ENCODE measurements at regions not wholly inside any gene's neighbourhood (a gene's known extent, or its start where the extent isn't known, plus 50 kb on each side); places are given as distances from the start of the nearest gene placed in this dataset.
"Not testable (repeated sequence)": the region's sequence is repeated elsewhere in the genome, so short reads cannot be mapped to it uniquely, and the experiment has no call there.

- no peak for DNase-seq
Measured at GRCh38 chr3:86793786-86794185, 197.2 kb downstream of the VGLL3 start.

- no peak for DNase-seq
Measured at GRCh38 chr3:86792316-86792715, 198.6 kb downstream of the VGLL3 start.

GRCh38 chr3:86790884-86791549, 199.9 kb downstream of the VGLL3 start:
- DNase-seq: no peak

GRCh38 chr3:86788371-86788770, 202.6 kb downstream of the VGLL3 start:
- no peak for DNase-seq

- no peak for DNase-seq
Measured at GRCh38 chr3:86787091-86787490, 203.9 kb downstream of the VGLL3 start.

- no peak for DNase-seq
Measured at GRCh38 chr3:86785386-86785785, 205.6 kb downstream of the VGLL3 start.

GRCh38 chr3:86782866-86783265, 208.1 kb downstream of the VGLL3 start:
- DNase-seq: no peak

- DNase-seq: no peak
Measured at GRCh38 chr3:86782286-86782685, 208.7 kb downstream of the VGLL3 start.

- DNase-seq: peak; percentile 23
Measured at GRCh38 chr3:86774082-86774691, 216.8 kb downstream of the VGLL3 start.

- no peak for DNase-seq
Measured at GRCh38 chr3:86772699-86773098, 218.2 kb downstream of the VGLL3 start.

- DNase-seq: no peak
Measured at GRCh38 chr3:86771741-86772512, 219.0 kb downstream of the VGLL3 start.

GRCh38 chr3:86766331-86766730, 224.6 kb downstream of the VGLL3 start:
- no peak for DNase-seq

GRCh38 chr3:86757322-86758179, 233.4 kb downstream of the VGLL3 start:
- DNase-seq: not testable (repeated sequence)

GRCh38 chr3:86748015-86748414, 242.9 kb downstream of the VGLL3 start:
- no peak for DNase-seq

- no peak for DNase-seq
Measured at GRCh38 chr3:86744051-86744450, 246.9 kb downstream of the VGLL3 start.

- DNase-seq: no peak
Measured at GRCh38 chr3:86743233-86743632, 247.7 kb downstream of the VGLL3 start.

- no peak for DNase-seq
Measured at GRCh38 chr3:86740751-86741150, 250.2 kb downstream of the VGLL3 start.

- DNase-seq: no peak
Measured at GRCh38 chr3:86739244-86739643, 251.7 kb downstream of the VGLL3 start.

GRCh38 chr3:86738684-86739083, 252.3 kb downstream of the VGLL3 start:
- DNase-seq: no peak

- DNase-seq: no peak
Measured at GRCh38 chr3:86737517-86737916, 253.4 kb downstream of the VGLL3 start.

GRCh38 chr3:86733257-86733656, 257.7 kb downstream of the VGLL3 start:
- no peak for DNase-seq

- no peak for DNase-seq
Measured at GRCh38 chr3:86731501-86731901, 259.4 kb downstream of the VGLL3 start.

GRCh38 chr3:86723433-86723832, 267.5 kb downstream of the VGLL3 start:
- no peak for DNase-seq

Measured in RPMI8226 (cell line).